ENCODE measurements at regions not wholly inside any gene's neighbourhood (a gene's known extent, or its start where the extent isn't known, plus 50 kb on each side); places are given as distances from the start of the nearest gene placed in this dataset.
"Not testable (repeated sequence)": the region's sequence is repeated elsewhere in the genome, so short reads cannot be mapped to it uniquely, and the experiment has no call there.

DNA sequence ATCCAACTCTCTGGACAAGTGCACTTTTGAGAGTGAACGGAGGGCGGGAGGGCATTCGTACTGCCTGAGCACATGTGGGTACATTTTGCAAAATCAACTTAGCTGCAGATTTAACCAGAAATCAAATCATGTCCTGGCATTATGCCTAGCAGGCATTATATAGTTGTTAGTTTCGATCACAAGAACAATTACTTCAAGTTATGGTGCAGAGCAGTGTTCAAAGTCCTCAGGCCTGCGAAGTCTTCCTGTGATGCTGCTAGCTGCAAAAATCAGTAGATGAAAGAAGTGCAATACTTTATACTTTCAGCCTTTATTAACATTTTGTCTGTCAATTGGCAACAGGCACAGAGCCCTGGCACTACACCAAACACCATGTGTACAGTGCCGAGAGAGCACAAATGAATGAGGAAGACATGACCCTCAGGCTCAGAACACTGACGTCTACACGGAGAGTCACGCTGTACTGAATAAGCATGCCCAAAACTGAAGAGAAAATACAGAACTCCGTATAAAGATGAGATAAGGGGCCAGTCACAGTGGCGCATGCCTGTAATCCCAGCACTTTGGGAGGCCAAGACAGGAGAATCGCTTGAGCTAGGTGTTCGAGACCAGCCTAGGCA is 92.1 kb upstream of the CREB1 start:
- DNase-seq (ENCODE audit: low spot score), result no peak
- in situ Hi-C loops (cut with MboI; ENCODE audit: low pct_unique_long_range_greater_than_20kb, low sequenced_read_pairs, unreplicated experiment), result no loop called here
- no peak for TF ChIP-seq CTCF (IDR thresholded peaks at IDR 0.05; ENCODE audit: extremely low read depth, insufficient read depth, missing control alignments)

DNA sequence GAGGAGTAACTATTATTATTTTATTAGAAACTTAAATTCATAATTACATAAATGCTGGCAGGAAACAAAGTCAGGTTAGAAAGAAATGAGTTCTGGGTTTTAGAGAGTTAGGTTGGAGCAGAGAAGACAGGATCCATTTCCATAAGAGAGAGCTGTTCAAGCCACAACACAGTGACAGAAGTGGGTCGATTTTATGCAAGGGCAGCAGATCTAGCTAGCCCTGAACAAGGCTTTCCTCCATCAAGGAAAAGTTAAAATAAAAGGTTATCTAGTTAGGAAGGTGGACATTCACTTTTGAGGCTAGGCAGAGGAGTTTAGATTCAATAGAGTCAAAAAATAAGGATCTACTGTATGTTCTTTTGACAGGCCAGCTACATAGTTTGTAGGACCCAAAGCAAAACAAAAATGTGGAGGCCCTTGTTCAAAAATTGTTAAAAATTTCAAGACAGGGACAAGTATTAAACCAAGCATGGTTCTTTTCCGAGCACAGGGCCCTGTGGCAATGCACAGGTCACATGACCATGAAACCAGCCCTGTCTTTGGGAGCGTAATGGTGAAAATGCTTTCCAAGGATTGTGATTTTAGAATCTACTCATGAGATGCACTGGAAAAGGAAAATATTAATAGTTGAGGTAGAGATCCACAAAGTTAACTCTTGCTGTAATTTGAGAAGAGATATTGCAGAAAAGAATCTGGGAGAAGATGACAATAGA is 91.2 kb upstream of the CREB1 start:
- DNase-seq (ENCODE audit: low spot score), result no peak
- TF ChIP-seq CTCF (IDR thresholded peaks at IDR 0.05; ENCODE audit: extremely low read depth, insufficient read depth, missing control alignments), result no peak
- in situ Hi-C loops (cut with MboI; ENCODE audit: low pct_unique_long_range_greater_than_20kb, low sequenced_read_pairs, unreplicated experiment), result no loop called here

GRCh38 chr2:207439881-207440280 is 89.9 kb upstream of the CREB1 start:
- DNase-seq (ENCODE audit: low spot score); in situ Hi-C loops (cut with MboI; ENCODE audit: low pct_unique_long_range_greater_than_20kb, low sequenced_read_pairs, unreplicated experiment): not testable (repeated sequence)

DNA sequence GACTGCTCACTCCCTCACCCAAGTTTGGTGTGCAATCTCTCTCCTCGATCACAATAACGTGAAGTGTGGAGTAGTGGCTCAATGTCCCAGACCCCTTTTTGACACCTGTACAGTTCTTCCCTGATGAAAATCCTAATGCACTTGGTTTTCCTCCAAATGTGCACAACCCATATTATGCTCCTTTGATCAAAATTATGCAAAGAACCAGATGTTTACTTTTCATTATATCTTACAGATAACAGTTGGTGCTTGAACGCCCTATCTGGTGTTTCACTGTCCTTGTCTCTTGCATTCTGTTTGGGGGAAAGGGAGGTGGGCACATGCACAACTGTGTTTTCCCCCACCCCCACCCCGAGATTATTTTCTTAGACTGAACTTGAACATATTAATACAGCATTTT is 85.0 kb upstream of the CREB1 start:
- no peak for DNase-seq (ENCODE audit: low spot score)
- in situ Hi-C loops (cut with MboI; ENCODE audit: low pct_unique_long_range_greater_than_20kb, low sequenced_read_pairs, unreplicated experiment), result no loop called here
- TF ChIP-seq CTCF (IDR thresholded peaks at IDR 0.05; ENCODE audit: extremely low read depth, insufficient read depth, missing control alignments), result no peak

DNA sequence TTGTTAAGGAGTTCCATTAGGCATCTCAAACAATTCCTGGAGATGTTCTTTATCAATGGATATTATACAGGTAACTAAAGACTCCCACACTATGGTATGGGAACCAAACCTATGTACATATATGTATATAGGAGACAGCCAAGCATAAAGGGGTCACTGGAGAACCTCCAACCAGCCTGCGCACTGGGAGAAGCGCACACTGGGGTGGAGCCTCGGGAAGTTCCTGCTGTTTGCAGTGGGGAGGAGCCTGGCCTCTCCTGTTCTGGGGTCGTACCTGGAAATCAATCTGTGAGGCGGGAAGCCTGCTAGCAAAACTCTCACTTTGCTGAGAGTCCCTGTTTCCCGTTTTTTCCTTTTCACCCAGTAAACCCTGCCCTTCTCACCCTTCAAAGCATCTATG is 83.1 kb upstream of the CREB1 start:
- DNase-seq (ENCODE audit: low spot score), result no peak

GRCh38 chr2:207448006-207448405 is 81.8 kb upstream of the CREB1 start:
- no peak for TF ChIP-seq CTCF (IDR thresholded peaks at IDR 0.05; ENCODE audit: extremely low read depth, insufficient read depth, missing control alignments)
- in situ Hi-C loops (cut with MboI; ENCODE audit: low pct_unique_long_range_greater_than_20kb, low sequenced_read_pairs, unreplicated experiment), result no loop called here
- no peak for DNase-seq (ENCODE audit: low spot score)

More for the DNA sequence above, 83.1 kb upstream of the CREB1 start:
- TF ChIP-seq CTCF (IDR thresholded peaks at IDR 0.05; ENCODE audit: extremely low read depth, insufficient read depth, missing control alignments), result no peak
- in situ Hi-C loops (cut with MboI; ENCODE audit: low pct_unique_long_range_greater_than_20kb, low sequenced_read_pairs, unreplicated experiment), result no loop called here

DNA sequence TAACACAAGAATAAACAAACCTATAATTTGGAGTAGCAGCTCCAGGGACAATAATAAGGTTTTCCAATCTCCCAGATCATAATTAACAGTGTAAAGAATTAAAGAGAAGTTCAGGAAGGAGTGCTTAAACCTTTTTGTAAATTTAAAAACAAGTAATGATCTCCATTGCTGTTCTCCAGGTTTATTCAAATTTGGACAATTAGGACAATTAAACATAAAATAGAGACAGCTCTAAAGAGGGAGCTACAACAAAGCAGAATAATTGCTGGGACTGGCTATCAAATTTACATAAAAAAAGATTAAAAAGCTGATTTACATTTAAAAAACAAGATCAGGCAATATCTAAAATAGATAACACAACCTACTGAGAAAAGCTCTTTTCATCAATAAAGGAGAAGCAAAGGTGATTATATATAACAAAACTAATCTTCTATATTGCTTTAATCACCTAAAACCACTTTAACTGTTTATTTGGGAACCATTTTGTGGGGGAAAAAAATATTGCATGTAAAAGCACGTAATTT is 80.1 kb upstream of the CREB1 start:
- in situ Hi-C loops (cut with MboI; ENCODE audit: low pct_unique_long_range_greater_than_20kb, low sequenced_read_pairs, unreplicated experiment), result no loop called here
- no peak for TF ChIP-seq CTCF (IDR thresholded peaks at IDR 0.05; ENCODE audit: extremely low read depth, insufficient read depth, missing control alignments)
- DNase-seq (ENCODE audit: low spot score), result no peak
